HCT116 (cell line): ENCODE measurements at regions not wholly inside any gene's neighbourhood (a gene's known extent, or its start where the extent isn't known, plus 50 kb on each side); places are given as distances from the start of the nearest gene placed in this dataset.

Experiments used
- ATAC-seq: fragments of 200-7000 bp; cut with Tn5 transposase; 2 replicates; pipeline ENCODE4 v1.9.1; 2020; ENCODE audit warnings: mild to moderate bottlenecking, moderate library complexity
- BruUV-seq: library from RNA; stranded (reverse); fragments of 400-500 nt; replicated peaks from 2 replicates; lab custom pipeline; 2021; lab: Mats Ljungman, UMichigan
- CTCF ChIA-PET: fragments of 300-600 bp; sonication (Branson Sonifier 250); formaldehyde crosslinking; loops from one replicate; lab custom pipeline; 2021; ENCODE audit warnings: antibody characterized with exemption; lab: Charles Lee
- POLR2A ChIA-PET: fragments of 300-600, 350-600 bp; sonication (Branson Sonifier 250); formaldehyde crosslinking; loops from one replicate; lab custom pipeline; 2021; ENCODE audit warnings: antibody characterized with exemption; lab: Charles Lee
- RAD21 ChIA-PET, 2 experiments: fragments of 300-600 bp; sonication (Branson Sonifier 250); formaldehyde crosslinking; loops; one replicate each; lab custom pipeline; 2023; ENCODE audit warnings: low total read pairs in 2 of 2; ENCODE audit not compliant: uncharacterized antibody in 2 of 2, unreplicated experiment in 2 of 2, low non-redundant PET in 1 of 2; lab: Charles Lee
- DNase-seq: peaks from one replicate; pipeline ENCODE4 v3.0.0-alpha.2; 2010; ENCODE audit warnings: low read depth, low spot score
- H2AFZ ChIP-seq: fragments of 200-600 bp; shearing (Covaris generic), sonication (generic); 2 replicates; pipeline ENCODE4 v1.6.1; 2017; ENCODE audit warnings: low read depth, mixed run types, mixed read lengths, antibody characterized with exemption, low read length; ENCODE audit not compliant: poor library complexity, severe bottlenecking
- H3K27ac ChIP-seq: 2 replicates; pipeline ENCODE4 v1.5.1; 2012; ENCODE audit warnings: low read depth, low read length
- H3K27me3 ChIP-seq: fragments of 200-600 bp; sonication (generic); 2 replicates; pipeline ENCODE4 v1.6.1; 2016; ENCODE audit warnings: mixed run types, low read length, mixed read lengths; ENCODE audit not compliant: insufficient read depth
- H3K36me3 ChIP-seq, 2 experiments: fragments of 200-500 bp in 1 of 2; fragments of 200-600 bp in 1 of 2; sonication (Bioruptor generic) in 1 of 2; sonication (generic) in 1 of 2; 2 replicates each; pipeline versions ENCODE4 v1.5.1 to v1.6.1; 2014 to 2016; ENCODE audit warnings: low read length in 2 of 2, inconsistent platforms in 1 of 2, mixed read lengths in 1 of 2, mixed run types in 1 of 2; ENCODE audit not compliant: insufficient read depth in 2 of 2, control insufficient read depth in 1 of 2
- H3K4me1 ChIP-seq, 2 experiments: fragments of 200-600 bp in 1 of 2; sonication (generic) in 1 of 2; 2 replicates each; pipeline versions ENCODE4 v1.5.1 to v1.6.1; 2012 to 2017; ENCODE audit warnings: low read length in 2 of 2, inconsistent platforms in 1 of 2, mild to moderate bottlenecking in 1 of 2, mixed read lengths in 1 of 2, mixed run types in 1 of 2, moderate library complexity in 1 of 2; ENCODE audit not compliant: insufficient read depth in 2 of 2, control insufficient read depth in 1 of 2
- H3K4me2 ChIP-seq: fragments of 200-600 bp; sonication (generic); 2 replicates; pipeline ENCODE4 v1.6.1; 2017; ENCODE audit warnings: mixed run types, low read length, mixed read lengths
- H3K4me3 ChIP-seq, 2 experiments: fragments of 200-600 bp in 1 of 2; sonication (generic) in 1 of 2; replicated peaks in 1 of 2; 2 replicates each; pipeline ENCODE4 v1.5.1; 2011 to 2016; ENCODE audit warnings: low read length in 2 of 2, control low read depth in 1 of 2, low read depth in 1 of 2, mild to moderate bottlenecking in 1 of 2, mixed read lengths in 1 of 2, mixed run types in 1 of 2
- H3K79me2 ChIP-seq: fragments of 200-600 bp; sonication (generic); 2 replicates; pipeline ENCODE4 v1.6.1; 2017; ENCODE audit warnings: mild to moderate bottlenecking, mixed run types, low read length, moderate library complexity, mixed read lengths; ENCODE audit not compliant: insufficient read depth
- H3K9ac ChIP-seq: fragments of 200-600 bp; sonication (generic); 2 replicates; pipeline ENCODE4 v1.6.1; 2016; ENCODE audit warnings: low read length, mixed read lengths
- H3K9me2 ChIP-seq: fragments of 200-600 bp; sonication (generic), shearing (Covaris generic); 2 replicates; pipeline ENCODE4 v1.6.1; 2017; ENCODE audit warnings: mixed run types, mild to moderate bottlenecking, moderate library complexity; ENCODE audit not compliant: insufficient read depth
- H3K9me3 ChIP-seq, 2 experiments: fragments of 200-500 bp in 1 of 2; fragments of 200-600 bp in 1 of 2; sonication (Bioruptor generic) in 1 of 2; sonication (generic) in 1 of 2; 2 replicates each; pipeline ENCODE4 v1.6.1; 2014 to 2017; ENCODE audit warnings: low read length in 2 of 2, mixed read lengths in 2 of 2, inconsistent platforms in 1 of 2, low read depth in 1 of 2, mild to moderate bottlenecking in 1 of 2, mixed run types in 1 of 2, moderate library complexity in 1 of 2; ENCODE audit not compliant: control insufficient read depth in 1 of 2, insufficient read depth in 1 of 2
- H4K20me1 ChIP-seq: fragments of 200-600 bp; sonication (generic), shearing (Covaris generic); 2 replicates; pipeline ENCODE4 v1.6.1; 2017; ENCODE audit warnings: mixed run types, mild to moderate bottlenecking, moderate library complexity; ENCODE audit not compliant: insufficient read depth
- ATF3 ChIP-seq: IDR thresholded peaks from 2 replicates; pipeline ENCODE4 v1.6.1; 2012
- CBX3 ChIP-seq: IDR thresholded peaks from 2 replicates; pipeline ENCODE4 v1.6.1; 2012; ENCODE audit warnings: low read depth
- CEBPB ChIP-seq: IDR thresholded peaks from 2 replicates; pipeline ENCODE4 v1.6.1; 2012; ENCODE audit warnings: low read depth
- EGR1 ChIP-seq: IDR thresholded peaks from 2 replicates; pipeline ENCODE4 v1.6.1; 2012; ENCODE audit warnings: low read depth
- EZH2 ChIP-seq: fragments of 200-600 bp; sonication (generic); IDR thresholded peaks from 2 replicates; pipeline ENCODE4 v1.6.1; 2017; ENCODE audit warnings: antibody characterized with exemption, mixed run types
- EZH2phosphoT487 ChIP-seq: fragments of 200-600 bp; IDR thresholded peaks from 2 replicates; pipeline ENCODE4 v1.6.1; 2018; ENCODE audit warnings: antibody characterized with exemption, borderline replicate concordance
- FOSL1 ChIP-seq: IDR thresholded peaks from 2 replicates; pipeline ENCODE4 v1.6.1; 2012; ENCODE audit warnings: low read depth
- JUND ChIP-seq: IDR thresholded peaks from 2 replicates; pipeline ENCODE4 v1.6.1; 2012
- MAX ChIP-seq: IDR thresholded peaks from 2 replicates; pipeline ENCODE4 v1.6.1; 2012
- POLR2AphosphoS5 ChIP-seq: IDR thresholded peaks from 2 replicates; pipeline ENCODE4 v1.6.1; 2011; ENCODE audit warnings: mild to moderate bottlenecking, low read depth, low read length, moderate library complexity
- SIN3A ChIP-seq: IDR thresholded peaks from 2 replicates; pipeline ENCODE4 v1.6.1; 2012; ENCODE audit warnings: low read depth
- SP1 ChIP-seq: IDR thresholded peaks from 2 replicates; pipeline ENCODE4 v1.6.1; 2012; ENCODE audit warnings: low read depth
- SRF ChIP-seq: IDR thresholded peaks from 2 replicates; pipeline ENCODE4 v1.6.1; 2012; ENCODE audit warnings: low read depth
- TCF7L2 ChIP-seq: IDR thresholded peaks from 2 replicates; pipeline ENCODE4 v1.7.0; 2011; ENCODE audit warnings: borderline replicate concordance, inconsistent platforms; ENCODE audit not compliant: insufficient read depth, insufficient read length; ENCODE audit errors: extremely low read depth
- YY1 ChIP-seq: IDR thresholded peaks from 2 replicates; pipeline ENCODE4 v1.6.1; 2011; ENCODE audit warnings: low read length, low read depth, moderate library complexity, mild to moderate bottlenecking; ENCODE audit not compliant: insufficient replicate concordance; ENCODE audit errors: extremely low read depth
- ZFX ChIP-seq: fragments of 450-650 bp; IDR thresholded peaks from 2 replicates; pipeline ENCODE4 v1.6.1; 2017
- ZNF274 ChIP-seq: fragments of 200-500 bp; sonication (Bioruptor generic); IDR thresholded peaks from 2 replicates; pipeline ENCODE4 v1.6.1; 2014; ENCODE audit warnings: mild to moderate bottlenecking, low read depth, low read length, inconsistent platforms
- intact Hi-C: fragments of 100-400 bp; cut with micrococcal nuclease; formaldehyde crosslinking; loops from 2 replicates; pipeline ENCODE4 v1.10.0; 2022
- TF ChIP-seq, protein P1 (sequence below): IDR thresholded peaks from 2 replicates; pipeline ENCODE4 v1.6.1; 2011; ENCODE audit warnings: mild to moderate bottlenecking, low read length, moderate library complexity; ENCODE audit not compliant: insufficient replicate concordance; ENCODE audit errors: extremely low read depth

DNA sequence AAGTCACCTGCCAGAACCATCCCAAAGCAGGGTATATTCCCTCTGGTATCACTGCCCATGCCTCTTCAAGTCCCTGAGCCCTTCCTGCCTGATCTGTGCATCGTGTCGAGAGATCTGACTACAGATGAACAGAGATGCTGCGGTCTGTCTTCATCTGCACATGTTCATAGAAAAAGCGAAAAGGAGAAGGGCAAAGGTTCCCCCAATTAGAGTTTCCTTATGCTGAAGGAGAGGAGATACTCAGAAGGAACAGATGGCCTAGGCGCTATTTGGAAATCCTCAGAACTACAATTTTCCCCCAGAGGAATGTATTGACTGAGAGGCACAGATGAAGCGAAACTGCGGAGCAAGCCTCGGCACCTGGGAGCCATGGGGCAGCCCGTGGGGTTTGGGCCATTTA, 170.9 kb downstream of the SEC61B start:
- ChIA-PET CTCF (no interaction called here), RAD21 (no interaction called here), POLR2A (no interaction called here)
- ATAC-seq (no peak), DNase-seq (no peak)
- Histone ChIP-seq H3K4me1 (peaks cover 4 to 9% of the 10 kb centered on the region in 2 experiments; a peak in 3 of 4 replicates), H4K20me1 (no peaks in the 10 kb centered on the region), H2AFZ (no peak overlapping the region), H3K4me3 (no peak overlapping the region), H3K9me2 (no peaks in the 10 kb centered on the region), H3K27me3 (no peaks in the 10 kb centered on the region), H3K79me2 (no peaks in the 10 kb centered on the region), H3K9ac (no peak overlapping the region), H3K36me3 (no peaks in the 10 kb centered on the region), H3K4me2 (no peak overlapping the region), H3K9me3 (no peaks in the 10 kb centered on the region), H3K27ac (no peak overlapping the region)
- no peak for TF ChIP-seq SIN3A
- no peak for TF ChIP-seq FOSL1
- TF ChIP-seq POLR2AphosphoS5, result no peak
- no peak for TF ChIP-seq CEBPB
- no peak for TF ChIP-seq ATF3
- no peak for TF ChIP-seq SP1
- TF ChIP-seq EZH2, result no peak
- no peak for TF ChIP-seq SRF
- TF ChIP-seq YY1, result no peak
- no peak for TF ChIP-seq EZH2phosphoT487
- no TSS peak for BruUV-seq
- intact Hi-C loops, result no loop called here

DNA sequence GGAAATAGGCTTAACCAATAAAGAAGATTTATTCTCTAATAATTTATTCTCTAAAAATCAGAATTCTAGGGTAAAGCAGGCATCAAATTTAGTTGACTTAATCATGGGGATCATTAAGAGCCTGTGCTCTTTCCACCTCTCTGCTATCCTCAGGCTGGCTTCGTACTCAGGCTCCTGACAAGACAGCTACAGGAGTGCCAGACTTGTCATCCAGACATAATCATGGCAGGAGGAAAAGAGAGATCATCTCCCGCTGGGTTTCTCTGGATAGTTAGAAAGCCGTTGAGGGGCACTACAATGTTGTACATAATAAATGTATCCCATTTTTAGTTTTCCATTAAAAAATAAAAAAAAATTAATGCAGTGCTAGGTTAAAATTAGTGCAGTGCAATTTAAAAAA, 171.9 kb downstream of the SEC61B start:
- ChIA-PET POLR2A (no interaction called here), RAD21 (no interaction called here), CTCF (no interaction called here)
- Histone ChIP-seq H3K4me1 (peaks cover 4 to 7% of the 10 kb centered on the region in 2 experiments; a peak in 3 of 4 replicates), H4K20me1 (no peaks in the 10 kb centered on the region), H3K9me3 (no peaks in the 10 kb centered on the region), H3K4me2 (no peak overlapping the region), H3K36me3 (no peaks in the 10 kb centered on the region), H3K27ac (no peak overlapping the region), H2AFZ (no peak overlapping the region), H3K9me2 (no peaks in the 10 kb centered on the region), H3K27me3 (no peaks in the 10 kb centered on the region), H3K79me2 (no peaks in the 10 kb centered on the region), H3K4me3 (no peak overlapping the region), H3K9ac (no peak overlapping the region)
- ATAC-seq (no peak), DNase-seq (no peak)
- no peak for TF ChIP-seq EGR1
- no peak for TF ChIP-seq MAX
- no peak for TF ChIP-seq TCF7L2
- TF ChIP-seq SIN3A, result no peak
- no peak for TF ChIP-seq CBX3
- TF ChIP-seq, protein P1, sequence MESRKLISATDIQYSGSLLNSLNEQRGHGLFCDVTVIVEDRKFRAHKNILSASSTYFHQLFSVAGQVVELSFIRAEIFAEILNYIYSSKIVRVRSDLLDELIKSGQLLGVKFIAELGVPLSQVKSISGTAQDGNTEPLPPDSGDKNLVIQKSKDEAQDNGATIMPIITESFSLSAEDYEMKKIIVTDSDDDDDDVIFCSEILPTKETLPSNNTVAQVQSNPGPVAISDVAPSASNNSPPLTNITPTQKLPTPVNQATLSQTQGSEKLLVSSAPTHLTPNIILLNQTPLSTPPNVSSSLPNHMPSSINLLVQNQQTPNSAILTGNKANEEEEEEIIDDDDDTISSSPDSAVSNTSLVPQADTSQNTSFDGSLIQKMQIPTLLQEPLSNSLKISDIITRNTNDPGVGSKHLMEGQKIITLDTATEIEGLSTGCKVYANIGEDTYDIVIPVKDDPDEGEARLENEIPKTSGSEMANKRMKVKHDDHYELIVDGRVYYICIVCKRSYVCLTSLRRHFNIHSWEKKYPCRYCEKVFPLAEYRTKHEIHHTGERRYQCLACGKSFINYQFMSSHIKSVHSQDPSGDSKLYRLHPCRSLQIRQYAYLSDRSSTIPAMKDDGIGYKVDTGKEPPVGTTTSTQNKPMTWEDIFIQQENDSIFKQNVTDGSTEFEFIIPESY, result no peak
- no peak for TF ChIP-seq YY1
- TF ChIP-seq ZFX, result no peak
- TF ChIP-seq ZNF274, result no peak
- no peak for TF ChIP-seq EZH2phosphoT487
- no peak for TF ChIP-seq EZH2
- no peak for TF ChIP-seq JUND
- no peak for TF ChIP-seq ATF3
- intact Hi-C loops, result no loop called here
- BruUV-seq, result no TSS peak
